ENCODE measurements at regions not wholly inside any gene's neighbourhood (a gene's known extent, or its start where the extent isn't known, plus 50 kb on each side); places are given as distances from the start of the nearest gene placed in this dataset.
A peak's percentile ranks its signal among the peaks of the same experiment; 100 is the strongest.
"Not testable (repeated sequence)": the region's sequence is repeated elsewhere in the genome, so short reads cannot be mapped to it uniquely, and the experiment has no call there.

GRCh38 chr9:110126986-110127864 is 80.7 kb downstream of the C9orf152 start:
- POLR2A ChIA-PET, result interaction anchor here (0.6 kb wide), 1 partner anchor 25 kb away, joined by 3 read pairs; no protein-coding TSS in a partner anchor
- H3K9me3 Mint-ChIP-seq, result no peaks in the 10 kb centered on the region
- CTCF ChIA-PET, result interaction anchor here (0.7 to 1.0 kb wide), 2 partner anchors 11 to 305 kb away, joined by 3 read pairs; no protein-coding TSS in a partner anchor
- peaks cover 10% of the 10 kb centered on the region for H3K36me3 Mint-ChIP-seq (ENCODE audit: low read depth)
- H3K4me3 Mint-ChIP-seq, result peak overlapping the region; percentile 24
- H3K27ac Mint-ChIP-seq, result peak overlapping the region; percentile 86
- no peaks in the 10 kb centered on the region for H3K27me3 Mint-ChIP-seq
- H3K4me1 Mint-ChIP-seq, result peaks cover 43% of the 10 kb centered on the region
- DNase-seq, result no peak

GRCh38 chr9:110128664-110129329 is 79.2 kb downstream of the C9orf152 start:
- POLR2A ChIA-PET, result interaction anchor here (0.5 kb wide), 1 partner anchor 225 kb away, joined by 4 read pairs; no protein-coding TSS in a partner anchor
- CTCF ChIA-PET, result interaction anchor here (1.5 kb wide), 1 partner anchor 10 kb away, joined by 3 read pairs; no protein-coding TSS in a partner anchor
- DNase-seq, result no peak
- H3K4me3 Mint-ChIP-seq, result no peak overlapping the region
- no peaks in the 10 kb centered on the region for H3K27me3 Mint-ChIP-seq
- H3K36me3 Mint-ChIP-seq (ENCODE audit: low read depth), result peaks cover 7% of the 10 kb centered on the region
- no peak overlapping the region for H3K27ac Mint-ChIP-seq
- peaks cover 34% of the 10 kb centered on the region for H3K4me1 Mint-ChIP-seq
- no peaks in the 10 kb centered on the region for H3K9me3 Mint-ChIP-seq

DNA sequence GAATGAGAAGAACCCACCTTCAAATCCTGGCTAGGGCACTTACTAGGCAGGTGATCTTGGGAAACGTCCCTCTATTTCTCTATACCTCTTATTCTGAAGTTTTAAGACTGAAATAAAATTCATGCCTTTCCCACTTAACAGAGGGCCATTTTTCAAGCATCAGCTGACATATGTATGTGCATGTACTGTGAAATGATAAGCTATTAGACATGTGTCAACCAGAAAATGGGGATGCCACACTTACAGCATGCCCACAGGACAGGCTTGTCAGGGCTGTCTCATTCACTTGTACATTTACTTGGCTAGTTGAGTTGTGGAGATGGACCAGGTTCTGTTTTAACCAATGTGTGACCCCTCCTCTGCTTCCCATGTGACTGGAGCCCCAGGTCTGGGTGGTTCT is 78.5 kb downstream of the C9orf152 start:
- H3K4me3 Mint-ChIP-seq, result no peak overlapping the region
- H3K4me1 Mint-ChIP-seq, result peaks cover 30% of the 10 kb centered on the region
- POLR2A ChIA-PET, result no interaction called here
- no peaks in the 10 kb centered on the region for H3K27me3 Mint-ChIP-seq
- H3K27ac Mint-ChIP-seq, result no peak overlapping the region
- peaks cover 7% of the 10 kb centered on the region for H3K36me3 Mint-ChIP-seq (ENCODE audit: low read depth)
- no peaks in the 10 kb centered on the region for H3K9me3 Mint-ChIP-seq
- DNase-seq, result no peak
- CTCF ChIA-PET, result interaction anchor here (1.5 kb wide), 1 partner anchor 9 kb away, joined by 3 read pairs; no protein-coding TSS in a partner anchor

DNA sequence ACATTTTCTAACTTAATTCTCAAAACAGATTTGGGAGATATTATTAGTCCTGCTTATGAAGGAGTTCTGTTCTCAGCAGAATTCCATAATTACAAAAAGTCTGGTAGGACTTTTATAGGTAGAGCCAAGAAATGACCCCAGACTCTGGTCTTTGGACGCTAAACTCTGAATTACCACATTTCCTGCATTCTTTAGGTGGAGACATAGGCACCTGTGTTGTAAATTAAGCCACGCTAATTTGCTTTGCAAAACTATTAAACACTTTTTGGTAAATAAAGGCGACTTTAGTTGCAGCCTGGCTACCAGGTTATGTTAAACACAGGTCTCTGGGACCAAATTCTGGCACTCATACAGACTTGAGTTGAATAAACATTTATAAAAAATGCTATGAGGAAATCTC is 77.7 kb downstream of the C9orf152 start:
- no peak for DNase-seq
- H3K36me3 Mint-ChIP-seq (ENCODE audit: low read depth), result peaks cover 7% of the 10 kb centered on the region
- no peak overlapping the region for H3K4me3 Mint-ChIP-seq
- H3K9me3 Mint-ChIP-seq, result no peaks in the 10 kb centered on the region
- ChIA-PET POLR2A (interaction anchor here (0.7 kb wide), 1 partner anchor 22 kb away, joined by 3 read pairs; no protein-coding TSS in a partner anchor), CTCF (interaction anchor here (1.2 kb wide), 1 partner anchor 34 kb away, joined by 3 read pairs; no protein-coding TSS in a partner anchor)
- peaks cover 27% of the 10 kb centered on the region for H3K4me1 Mint-ChIP-seq
- no peak overlapping the region for H3K27ac Mint-ChIP-seq
- no peaks in the 10 kb centered on the region for H3K27me3 Mint-ChIP-seq

DNA sequence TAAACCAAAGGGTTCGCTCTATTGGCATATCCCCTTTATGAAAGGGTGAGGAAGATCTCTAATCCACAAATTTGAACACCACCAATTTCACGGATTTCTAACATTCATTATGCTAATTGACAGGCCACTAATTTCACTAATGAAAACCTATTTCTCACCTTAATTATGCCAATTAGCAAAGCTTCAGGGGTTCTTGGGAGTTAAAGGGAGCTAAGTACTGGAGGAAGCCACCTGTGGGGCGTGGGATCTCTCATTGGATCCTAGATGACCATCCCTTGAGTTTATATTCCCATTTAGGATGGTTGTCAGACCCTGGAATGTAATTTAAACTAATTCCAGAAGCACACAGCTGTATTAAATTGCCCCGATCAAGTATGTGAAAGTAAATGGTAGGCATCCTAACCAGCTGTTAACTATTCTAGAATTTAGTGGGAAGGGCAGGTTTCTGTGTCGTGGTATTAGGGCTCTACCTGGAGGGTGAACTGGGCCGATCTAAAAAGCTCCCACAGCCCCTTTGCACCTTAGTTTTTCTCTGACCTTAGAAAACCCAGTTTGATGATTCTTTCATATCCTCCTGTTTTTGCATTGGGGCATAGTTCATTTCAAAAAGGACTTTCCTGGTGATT is 77.1 kb downstream of the C9orf152 start:
- POLR2A ChIA-PET, result interaction anchor here (0.7 kb wide), 1 partner anchor 22 kb away, joined by 3 read pairs; no protein-coding TSS in a partner anchor

GRCh38 chr9:110131499-110131898 is 76.5 kb downstream of the C9orf152 start:
- Mint-ChIP-seq H3K36me3 (ENCODE audit: low read depth) (peaks cover 9% of the 10 kb centered on the region), H3K27me3 (no peaks in the 10 kb centered on the region), H3K4me3 (no peak overlapping the region), H3K4me1 (peaks cover 15% of the 10 kb centered on the region), H3K27ac (no peak overlapping the region), H3K9me3 (no peaks in the 10 kb centered on the region)
- ChIA-PET CTCF (interaction anchor here (1.0 to 1.2 kb wide), 2 partner anchors 16 to 36 kb away, joined by 3 read pairs; no protein-coding TSS in a partner anchor), POLR2A (no interaction called here)
- DNase-seq, result no peak

More for the DNA sequence above, 77.1 kb downstream of the C9orf152 start:
- Mint-ChIP-seq H3K4me1 (peaks cover 21% of the 10 kb centered on the region), H3K9me3 (no peaks in the 10 kb centered on the region), H3K36me3 (ENCODE audit: low read depth) (peaks cover 7% of the 10 kb centered on the region), H3K27ac (no peak overlapping the region), H3K4me3 (no peak overlapping the region), H3K27me3 (no peaks in the 10 kb centered on the region)
- CTCF ChIA-PET, result interaction anchor here (1.2 kb wide), 1 partner anchor 35 kb away, joined by 3 read pairs; no protein-coding TSS in a partner anchor
- DNase-seq, result no peak

GRCh38 chr9:110132531-110132930 is 75.4 kb downstream of the C9orf152 start:
- H3K4me1 Mint-ChIP-seq, H3K27ac Mint-ChIP-seq, H3K27me3 Mint-ChIP-seq, POLR2A ChIA-PET, DNase-seq, H3K9me3 Mint-ChIP-seq, H3K4me3 Mint-ChIP-seq: not testable (repeated sequence)
- CTCF ChIA-PET, result interaction anchor here (0.9 to 1.4 kb wide), 3 partner anchors 17 to 26 kb away, joined by 3 to 4 read pairs (median 3); no protein-coding TSS in a partner anchor
- H3K36me3 Mint-ChIP-seq (ENCODE audit: low read depth), result peaks cover 15% of the 10 kb centered on the region

DNA sequence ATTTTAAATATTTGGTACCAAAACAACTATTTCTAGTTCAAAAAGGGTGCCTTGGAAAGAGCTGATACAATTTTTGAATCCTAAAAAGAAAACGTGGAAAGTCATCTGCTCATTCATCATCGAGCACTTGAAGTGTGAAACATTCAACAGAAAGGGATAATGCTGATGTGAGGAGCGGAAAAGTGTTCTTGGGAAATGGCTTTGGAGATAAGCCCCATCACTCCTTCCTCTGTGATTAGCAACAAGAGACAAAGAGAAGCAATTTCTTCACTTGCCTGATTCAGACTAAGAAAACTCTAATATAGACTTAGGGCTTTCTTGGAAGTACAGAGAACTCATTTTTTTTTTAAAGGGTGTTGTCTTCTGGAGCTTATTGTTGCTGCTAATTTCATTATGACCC is 74.9 kb downstream of the C9orf152 start:
- ChIA-PET CTCF (interaction anchor here (0.9 to 1.4 kb wide), 2 partner anchors 19 to 27 kb away, joined by 3 to 4 read pairs; no protein-coding TSS in a partner anchor), POLR2A (no interaction called here)
- DNase-seq, result no peak
- no peak overlapping the region for H3K27ac Mint-ChIP-seq
- no peaks in the 10 kb centered on the region for H3K9me3 Mint-ChIP-seq
- peaks cover 7% of the 10 kb centered on the region for H3K4me1 Mint-ChIP-seq
- H3K36me3 Mint-ChIP-seq (ENCODE audit: low read depth), result peaks cover 18% of the 10 kb centered on the region
- no peaks in the 10 kb centered on the region for H3K27me3 Mint-ChIP-seq
- H3K4me3 Mint-ChIP-seq, result no peak overlapping the region

DNA sequence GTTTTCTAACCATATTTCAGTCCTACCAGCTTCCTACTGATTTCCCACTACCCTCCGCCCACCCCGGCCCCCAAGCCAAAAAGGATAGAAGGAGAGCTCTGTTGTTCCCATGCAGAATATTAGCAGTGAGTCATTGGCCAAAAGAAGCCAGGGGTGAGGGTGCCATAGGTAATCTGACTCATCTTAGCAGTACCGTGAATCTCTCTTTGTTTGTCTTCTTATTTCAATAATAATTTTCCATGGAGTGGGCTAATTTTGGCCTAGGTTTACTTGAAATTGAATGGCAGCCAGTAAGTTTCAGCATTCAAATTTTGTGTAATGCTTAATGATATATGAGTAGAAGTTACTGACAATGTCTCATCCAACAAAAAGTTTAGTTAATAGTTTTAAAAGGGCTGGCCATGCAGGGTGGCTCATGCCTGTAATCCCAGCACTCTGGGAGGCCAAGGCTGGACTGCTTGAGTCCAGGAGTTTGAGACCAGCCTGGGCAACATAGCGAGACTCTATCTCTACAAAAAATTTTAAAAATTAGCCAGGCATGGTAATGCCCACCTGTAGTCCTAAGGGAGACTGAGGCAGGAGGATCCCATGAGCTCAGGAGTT is 74.2 kb downstream of the C9orf152 start:
- Mint-ChIP-seq H3K9me3 (no peaks in the 10 kb centered on the region), H3K36me3 (ENCODE audit: low read depth) (peaks cover 19% of the 10 kb centered on the region), H3K4me1 (peaks cover 7% of the 10 kb centered on the region), H3K4me3 (no peak overlapping the region), H3K27ac (no peak overlapping the region), H3K27me3 (no peaks in the 10 kb centered on the region)
- CTCF ChIA-PET, result interaction anchor here (1.4 kb wide), 1 partner anchor 20 kb away, joined by 3 read pairs; no protein-coding TSS in a partner anchor
- POLR2A ChIA-PET, result no interaction called here
- DNase-seq, result no peak

GRCh38 chr9:110135846-110136245 is 72.1 kb downstream of the C9orf152 start:
- Mint-ChIP-seq H3K9me3 (peaks cover 2% of the 10 kb centered on the region), H3K36me3 (ENCODE audit: low read depth) (peaks cover 31% of the 10 kb centered on the region), H3K27me3 (no peaks in the 10 kb centered on the region), H3K27ac (no peak overlapping the region), H3K4me1 (peaks cover 5% of the 10 kb centered on the region), H3K4me3 (no peak overlapping the region)
- POLR2A ChIA-PET, result no interaction called here
- DNase-seq, result no peak
- CTCF ChIA-PET, result interaction anchor here (1.1 kb wide), 1 partner anchor 13 kb away, joined by 3 read pairs; no protein-coding TSS in a partner anchor

DNA sequence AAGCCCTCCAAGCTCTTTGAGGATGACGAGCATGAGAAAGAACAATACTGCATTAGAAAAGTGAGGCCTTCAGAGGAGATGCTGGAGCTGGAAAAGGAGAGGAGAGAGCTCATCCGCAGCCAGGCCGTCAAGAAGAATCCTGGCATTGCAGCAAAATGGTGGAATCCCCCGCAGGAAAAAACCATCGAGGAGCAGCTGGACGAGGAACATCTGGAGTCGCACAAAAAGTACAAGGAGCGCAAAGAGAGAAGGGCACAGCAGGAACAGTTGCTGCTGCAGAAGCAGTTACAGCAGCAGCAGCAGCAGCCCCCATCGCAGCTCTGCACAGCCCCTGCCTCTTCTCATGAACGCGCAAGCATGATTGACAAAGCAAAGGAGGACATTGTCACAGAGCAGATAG is 71.2 kb downstream of the C9orf152 start:
- H3K27me3 Mint-ChIP-seq, result no peaks in the 10 kb centered on the region
- no peak for DNase-seq
- peaks cover 2% of the 10 kb centered on the region for H3K9me3 Mint-ChIP-seq
- ChIA-PET POLR2A (no interaction called here), CTCF (interaction anchor here (1.1 kb wide), 2 partner anchors 12 to 244 kb away, joined by 3 read pairs; no protein-coding TSS in a partner anchor)
- no peak overlapping the region for H3K4me3 Mint-ChIP-seq
- no peak overlapping the region for H3K27ac Mint-ChIP-seq
- peaks cover 34% of the 10 kb centered on the region for H3K36me3 Mint-ChIP-seq (ENCODE audit: low read depth)
- H3K4me1 Mint-ChIP-seq, result peaks cover 4% of the 10 kb centered on the region

- H3K27me3 Mint-ChIP-seq, result no peaks in the 10 kb centered on the region
- ChIA-PET CTCF (interaction anchor here (1.2 kb wide), 1 partner anchor 49 kb away, joined by 3 read pairs; no protein-coding TSS in a partner anchor), POLR2A (no interaction called here)
- H3K36me3 Mint-ChIP-seq (ENCODE audit: low read depth), result peaks cover 52% of the 10 kb centered on the region
- H3K9me3 Mint-ChIP-seq, result peaks cover 5% of the 10 kb centered on the region
- DNase-seq, result no peak
- H3K4me3 Mint-ChIP-seq, result no peak overlapping the region
- peaks cover 34% of the 10 kb centered on the region for H3K4me1 Mint-ChIP-seq
- H3K27ac Mint-ChIP-seq, result no peak overlapping the region
Observed at GRCh38 chr9:110140276-110140675, 67.7 kb downstream of the C9orf152 start.

All from activated CD4-positive, alpha-beta T cell treated with anti-CD3 and anti-CD28 coated beads, Interleukin-2, amount 10 ng/mL, durations not matched to agents 7 days and 5 days (primary cell).